ENCODE measurements at regions not wholly inside any gene's neighbourhood (a gene's known extent, or its start where the extent isn't known, plus 50 kb on each side); places are given as distances from the start of the nearest gene placed in this dataset.

DNA sequence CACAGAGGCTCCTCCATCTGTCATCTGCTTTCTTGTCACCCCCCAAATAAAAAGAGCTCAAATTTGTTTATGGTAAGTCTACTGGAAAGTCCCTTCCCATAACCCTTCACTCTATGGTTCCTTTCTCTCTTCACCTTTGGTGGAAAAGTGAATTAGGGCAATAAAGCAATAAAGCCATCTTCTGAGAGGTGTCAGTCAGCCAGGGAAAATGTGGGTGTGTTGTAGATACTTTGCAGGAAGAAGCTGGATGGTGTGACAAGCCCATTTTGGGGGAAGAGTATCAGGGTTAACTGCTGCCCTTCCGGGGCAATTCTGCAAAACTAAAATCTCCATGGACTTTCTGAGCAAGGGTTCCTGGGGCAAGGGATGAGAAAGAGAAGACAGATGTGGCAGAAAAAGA lies 197.9 kb downstream of the SH3BP4 start:
- TF ChIP-seq, protein P1, sequence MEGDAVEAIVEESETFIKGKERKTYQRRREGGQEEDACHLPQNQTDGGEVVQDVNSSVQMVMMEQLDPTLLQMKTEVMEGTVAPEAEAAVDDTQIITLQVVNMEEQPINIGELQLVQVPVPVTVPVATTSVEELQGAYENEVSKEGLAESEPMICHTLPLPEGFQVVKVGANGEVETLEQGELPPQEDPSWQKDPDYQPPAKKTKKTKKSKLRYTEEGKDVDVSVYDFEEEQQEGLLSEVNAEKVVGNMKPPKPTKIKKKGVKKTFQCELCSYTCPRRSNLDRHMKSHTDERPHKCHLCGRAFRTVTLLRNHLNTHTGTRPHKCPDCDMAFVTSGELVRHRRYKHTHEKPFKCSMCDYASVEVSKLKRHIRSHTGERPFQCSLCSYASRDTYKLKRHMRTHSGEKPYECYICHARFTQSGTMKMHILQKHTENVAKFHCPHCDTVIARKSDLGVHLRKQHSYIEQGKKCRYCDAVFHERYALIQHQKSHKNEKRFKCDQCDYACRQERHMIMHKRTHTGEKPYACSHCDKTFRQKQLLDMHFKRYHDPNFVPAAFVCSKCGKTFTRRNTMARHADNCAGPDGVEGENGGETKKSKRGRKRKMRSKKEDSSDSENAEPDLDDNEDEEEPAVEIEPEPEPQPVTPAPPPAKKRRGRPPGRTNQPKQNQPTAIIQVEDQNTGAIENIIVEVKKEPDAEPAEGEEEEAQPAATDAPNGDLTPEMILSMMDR (conservative IDR thresholded peaks at IDR 0.05), result no peak
- no peak for TF ChIP-seq ZFX (IDR thresholded peaks at IDR 0.05)
